ENCODE measurements at regions not wholly inside any gene's neighbourhood (a gene's known extent, or its start where the extent isn't known, plus 50 kb on each side); places are given as distances from the start of the nearest gene placed in this dataset.
"Not testable (repeated sequence)": the region's sequence is repeated elsewhere in the genome, so short reads cannot be mapped to it uniquely, and the experiment has no call there.

DNA sequence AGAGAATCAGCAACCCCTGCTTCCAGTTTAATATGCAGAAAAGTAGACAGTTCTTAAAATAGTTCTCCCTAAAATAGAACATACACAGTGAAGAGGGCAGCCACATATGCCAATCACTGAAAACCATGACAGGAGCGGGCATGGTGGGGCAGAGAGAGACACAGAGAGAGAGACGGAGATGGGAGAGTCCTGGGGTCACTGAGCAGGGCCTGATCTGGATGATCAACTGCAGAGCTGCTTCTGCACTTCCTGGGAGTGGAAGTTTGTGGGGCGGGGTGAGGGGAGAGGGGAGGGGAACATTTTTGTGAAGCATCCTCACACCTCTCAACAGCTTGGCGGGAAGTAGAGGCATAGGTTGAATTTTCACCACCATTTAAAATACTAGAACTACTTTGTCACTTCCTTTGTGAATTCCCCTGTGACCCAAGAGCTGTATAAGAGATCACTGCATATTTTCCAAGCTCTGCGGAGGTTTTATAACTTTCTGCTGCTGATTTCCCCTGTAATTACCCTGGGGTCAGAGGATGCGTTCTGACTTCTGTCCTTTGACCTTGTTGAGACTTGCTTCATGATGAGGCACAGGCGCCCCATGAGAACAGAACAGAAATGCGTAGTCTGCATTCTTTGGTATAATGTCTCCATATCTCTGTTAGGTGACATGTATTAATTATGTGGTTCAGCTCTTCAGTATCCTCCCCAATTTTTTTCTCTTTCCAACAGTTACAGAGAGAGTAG, 419.4 kb downstream of the BRD1 start:
- no peak for DNase-seq (ENCODE audit: extremely low read depth in 1 of 2, low read depth in 1 of 2)

DNA sequence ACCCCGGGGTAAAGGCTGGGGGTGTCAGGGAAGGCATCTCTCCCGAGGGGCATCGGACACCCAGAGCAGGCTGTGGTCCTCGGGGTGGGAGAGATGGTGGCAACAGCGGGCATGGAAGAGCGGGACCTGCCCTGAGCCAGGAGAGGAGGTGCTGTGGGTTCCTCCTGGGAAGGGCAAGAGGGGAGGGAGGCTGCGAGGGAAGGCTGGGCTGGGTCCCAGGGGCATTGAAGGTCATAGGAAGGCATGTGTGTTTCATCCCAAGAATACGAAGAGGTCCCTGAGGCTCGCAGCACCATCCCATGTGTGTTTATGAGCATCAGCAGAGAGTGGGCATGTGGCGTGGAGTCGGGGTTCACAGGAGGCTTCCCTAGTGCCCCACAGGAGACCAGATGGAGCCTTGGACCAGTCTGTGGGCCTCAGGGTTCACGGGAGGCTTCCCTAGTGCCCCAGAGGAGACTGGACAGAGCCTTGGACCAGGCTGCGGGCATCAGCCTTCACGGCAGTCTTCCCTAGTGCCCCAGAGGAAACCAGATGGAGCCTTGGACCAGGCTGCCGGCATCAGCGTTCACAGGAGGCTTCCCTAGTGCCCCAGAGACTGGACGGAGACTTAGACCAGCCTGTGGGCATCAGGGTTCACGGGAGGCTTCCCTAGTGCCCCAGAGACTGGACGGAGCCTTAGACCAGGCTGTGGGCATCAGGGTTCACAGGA, 420.6 kb downstream of the BRD1 start:
- no peak for DNase-seq (ENCODE audit: extremely low read depth in 1 of 2, low read depth in 1 of 2)

DNA sequence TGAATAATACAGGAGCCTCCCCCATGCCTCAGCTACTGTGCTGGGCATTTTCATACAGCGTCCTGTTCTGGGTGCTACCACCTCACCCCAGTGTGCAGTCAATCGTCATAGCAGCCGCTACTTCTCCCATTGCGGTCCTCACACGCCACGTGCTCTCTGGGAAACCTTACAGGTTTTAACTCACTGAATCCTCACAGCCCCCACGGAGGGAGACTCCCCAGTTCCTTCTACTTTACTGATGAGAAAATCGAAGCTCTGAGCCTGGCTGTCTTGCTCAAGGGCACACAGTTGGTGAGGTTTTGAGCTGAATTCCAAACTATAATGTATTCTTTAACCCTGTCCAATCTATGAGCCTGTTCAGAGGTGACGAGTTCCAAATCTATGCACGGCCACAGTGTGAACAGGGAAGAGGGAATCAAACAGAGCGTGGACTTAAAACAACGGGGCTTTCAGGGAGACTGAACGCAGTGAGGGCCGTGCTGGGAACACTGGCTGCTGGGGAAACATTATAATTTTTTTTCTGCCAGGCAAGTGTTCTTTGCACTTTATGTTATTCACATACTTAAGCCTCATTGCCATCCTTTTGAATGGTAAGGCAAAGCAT, 421.5 kb downstream of the BRD1 start:
- DNase-seq (ENCODE audit: extremely low read depth in 1 of 2, low read depth in 1 of 2) = no peak

DNA sequence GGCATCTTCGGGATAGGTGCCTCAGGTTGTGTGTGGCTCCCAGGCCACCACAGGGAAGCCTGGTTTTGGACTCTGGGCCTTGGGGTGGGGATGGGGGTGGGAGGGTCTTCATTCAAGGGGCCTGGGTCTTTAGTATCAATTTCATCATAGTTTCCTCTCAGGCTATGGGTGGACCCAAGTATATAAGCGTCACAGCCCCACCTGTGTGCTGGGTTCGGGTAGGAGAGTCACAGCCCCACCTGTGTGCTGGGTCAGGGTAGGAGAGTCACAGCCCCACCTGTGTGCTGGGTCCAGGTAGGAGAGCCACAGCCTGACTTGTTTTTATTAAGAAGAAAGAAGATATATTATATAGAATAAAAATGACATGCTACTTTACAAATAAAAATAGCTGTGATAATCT, 422.1 kb downstream of the BRD1 start:
- DNase-seq (ENCODE audit: extremely low read depth in 1 of 2, low read depth in 1 of 2) = no peak

DNA sequence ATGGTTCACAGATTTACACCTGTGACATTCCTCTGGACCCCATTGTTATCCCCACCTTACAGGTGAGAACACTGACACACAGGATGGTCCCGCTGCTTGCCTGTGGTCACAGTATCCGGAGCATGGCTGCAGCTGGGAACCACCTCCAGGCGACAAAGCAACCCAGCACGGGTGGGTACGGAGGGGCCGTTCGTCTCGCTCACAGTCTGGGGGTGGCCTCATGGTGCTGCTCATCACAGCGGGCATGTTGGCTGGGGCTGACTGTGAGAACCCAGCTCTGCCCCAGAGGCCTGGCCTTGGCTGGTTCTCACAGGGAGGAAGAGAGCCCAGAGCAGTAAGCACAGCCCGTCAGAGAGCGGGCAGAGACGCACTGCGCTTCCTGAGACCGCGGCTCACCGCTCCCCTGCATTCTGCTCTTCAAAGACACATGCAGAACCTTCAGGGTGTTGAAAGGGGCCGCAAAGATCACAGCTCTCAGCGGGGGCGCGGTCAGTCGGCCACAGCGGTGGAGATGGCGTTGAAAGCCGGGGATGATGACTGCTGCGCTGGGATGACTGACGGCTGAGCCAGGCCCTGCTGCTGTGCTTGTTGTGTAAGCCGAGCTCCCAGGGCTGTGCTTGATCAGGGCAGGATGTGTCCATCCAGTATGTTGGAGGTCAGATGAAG, 423.0 kb downstream of the BRD1 start:
- no peak for DNase-seq (ENCODE audit: extremely low read depth in 1 of 2, low read depth in 1 of 2)

DNA sequence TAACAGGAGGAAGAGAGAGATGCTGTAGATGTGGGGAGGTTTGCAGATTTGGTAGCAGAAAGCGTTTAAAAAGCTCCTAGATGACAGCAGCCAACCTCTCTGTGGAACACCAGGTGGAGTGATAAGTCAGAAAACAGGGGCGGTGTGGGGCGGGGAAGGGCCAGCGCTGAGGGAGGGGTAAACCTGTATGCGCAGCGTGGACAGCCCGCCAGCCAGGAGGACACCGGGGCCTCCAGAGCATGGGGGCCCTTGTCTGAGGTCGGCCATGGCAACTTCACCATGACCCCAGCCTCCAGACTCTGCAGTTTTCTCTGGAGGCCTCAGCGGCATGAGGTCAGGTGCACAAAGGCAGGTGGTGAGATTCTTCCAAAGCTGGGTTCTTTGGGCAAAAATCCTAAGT, 423.7 kb downstream of the BRD1 start:
- no peak for DNase-seq (ENCODE audit: extremely low read depth in 1 of 2, low read depth in 1 of 2)

DNA sequence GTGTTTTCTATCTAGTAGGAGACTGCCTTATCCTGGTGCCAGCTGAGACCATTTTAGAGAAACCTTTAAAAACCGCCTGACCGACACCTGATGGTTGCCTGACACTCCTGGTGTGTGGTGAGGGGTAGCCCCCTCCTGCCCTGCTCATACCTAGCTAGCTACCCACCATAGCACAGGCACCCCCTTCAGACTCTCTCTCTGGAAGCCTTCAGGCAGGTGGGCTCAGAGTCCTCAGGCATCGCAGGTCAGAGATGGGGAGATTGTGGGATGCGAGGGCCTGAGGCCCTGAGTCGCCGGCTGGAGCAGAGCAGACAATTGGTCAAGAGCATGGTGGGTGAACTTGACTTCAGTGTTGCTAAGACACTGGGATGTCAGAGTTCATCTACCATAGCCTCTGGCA, 424.6 kb downstream of the BRD1 start:
- DNase-seq (ENCODE audit: extremely low read depth in 1 of 2, low read depth in 1 of 2) = no peak

DNA sequence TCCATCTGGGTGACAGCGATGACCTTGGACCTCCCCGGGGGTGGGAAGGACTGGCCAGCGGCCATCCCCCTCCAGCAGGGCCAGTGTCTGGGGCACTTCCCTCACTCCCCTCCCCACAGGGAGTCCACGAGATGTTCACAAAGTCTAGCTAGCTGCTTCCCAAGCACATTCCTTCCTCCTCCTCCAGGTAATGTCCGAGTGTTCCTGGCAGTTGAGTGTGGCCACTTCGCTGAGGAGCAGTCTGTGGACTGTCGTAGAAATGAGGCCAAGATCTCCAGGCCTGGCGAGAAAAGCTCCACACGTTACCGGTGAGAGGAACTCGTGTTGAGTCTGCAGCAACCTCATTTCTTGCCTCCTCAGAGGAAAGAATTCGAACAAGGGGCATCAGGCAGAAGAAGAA, 425.5 kb downstream of the BRD1 start:
- no peak for DNase-seq (ENCODE audit: extremely low read depth in 1 of 2, low read depth in 1 of 2)

DNA sequence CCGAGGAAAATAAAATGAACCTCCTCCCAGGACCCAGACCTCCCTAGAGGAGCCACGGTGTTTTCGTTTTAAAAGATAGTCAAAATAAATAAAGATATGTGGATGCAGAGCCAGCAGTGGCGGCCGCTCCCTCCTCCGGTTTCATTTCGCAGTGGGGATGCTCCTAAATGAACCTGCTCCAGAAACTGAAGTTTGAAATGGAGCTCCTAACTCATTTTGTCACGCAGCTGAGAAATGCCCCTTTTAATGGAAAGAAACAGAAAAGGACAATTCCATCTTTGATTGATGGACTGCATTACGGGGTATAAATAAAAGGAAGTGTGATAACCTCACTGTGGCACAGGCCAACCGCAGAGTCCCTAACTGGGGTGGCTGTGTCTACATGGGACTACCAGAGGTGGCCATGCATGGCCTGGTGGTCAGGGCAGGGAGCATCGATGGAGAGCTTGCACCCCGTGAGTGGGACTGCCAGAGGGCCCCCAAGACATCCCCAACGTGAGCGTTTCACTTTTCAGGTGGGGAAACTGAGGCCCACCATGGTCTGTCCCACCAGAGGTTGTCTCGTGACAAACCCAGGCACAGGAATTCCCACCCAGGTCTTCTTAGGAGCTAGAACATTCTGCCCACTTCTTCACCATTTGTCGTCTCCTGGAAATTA, 426.6 kb downstream of the BRD1 start:
- no peak for DNase-seq (ENCODE audit: extremely low read depth in 1 of 2, low read depth in 1 of 2)

DNA sequence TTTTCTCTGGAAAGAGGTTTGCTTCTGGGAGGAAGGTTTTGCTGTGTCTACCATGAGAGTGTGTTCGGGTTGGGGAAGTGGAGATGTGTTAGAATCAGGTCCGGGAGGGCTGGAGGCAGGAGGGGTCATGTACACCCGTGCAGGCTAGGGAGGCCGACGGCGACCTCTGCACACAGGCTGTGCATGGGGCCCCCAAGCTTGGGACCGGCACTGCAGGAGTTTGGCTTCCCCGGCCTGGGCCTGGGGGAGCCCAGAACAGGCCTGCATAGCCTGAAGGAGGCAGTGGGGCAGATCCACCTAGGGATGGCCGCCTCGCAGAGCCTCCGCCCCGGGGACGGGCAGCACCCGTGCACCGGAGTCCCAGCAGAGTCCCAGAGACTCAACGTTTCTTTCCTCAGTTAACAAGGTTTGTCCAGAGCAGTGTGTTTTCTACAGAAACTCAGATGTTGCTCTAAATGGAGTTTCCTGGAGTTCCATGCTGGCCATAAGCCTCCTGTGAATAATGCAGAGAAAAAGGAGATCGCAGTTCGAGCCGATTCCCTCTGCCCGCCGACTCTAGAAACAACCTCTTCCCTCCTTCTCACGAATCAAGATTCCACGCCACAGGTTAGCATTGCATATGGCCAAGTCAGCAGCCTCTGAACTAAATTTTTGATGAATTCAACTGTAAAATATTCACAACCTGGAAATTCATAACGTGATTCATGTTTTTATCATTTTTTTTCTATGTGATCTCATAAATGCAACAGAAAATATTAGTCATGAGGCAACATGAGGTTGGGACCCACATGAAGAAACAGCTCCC, 427.3 kb downstream of the BRD1 start:
- DNase-seq (ENCODE audit: extremely low read depth in 1 of 2, low read depth in 1 of 2) = no peak

DNA sequence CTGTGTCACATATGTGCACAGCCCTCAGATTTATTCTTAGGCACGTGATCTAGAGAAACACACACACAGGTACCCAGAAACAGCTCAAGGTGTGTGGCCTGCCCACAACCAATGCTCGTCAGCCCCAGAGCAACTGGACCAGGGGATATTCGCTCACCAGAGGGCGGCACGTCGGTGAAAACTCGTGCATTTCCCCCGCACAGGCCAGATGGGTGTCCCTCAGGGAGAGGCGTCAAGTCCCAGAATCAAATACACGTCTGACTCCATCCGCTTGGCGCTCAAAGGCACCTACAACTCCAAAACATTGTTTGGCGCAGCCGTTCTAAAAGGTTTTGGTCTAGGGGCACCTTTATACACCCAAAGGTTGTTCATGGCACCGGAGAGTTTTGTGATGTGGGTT, 429.0 kb downstream of the BRD1 start:
- no peak for DNase-seq (ENCODE audit: extremely low read depth in 1 of 2, low read depth in 1 of 2)

DNA sequence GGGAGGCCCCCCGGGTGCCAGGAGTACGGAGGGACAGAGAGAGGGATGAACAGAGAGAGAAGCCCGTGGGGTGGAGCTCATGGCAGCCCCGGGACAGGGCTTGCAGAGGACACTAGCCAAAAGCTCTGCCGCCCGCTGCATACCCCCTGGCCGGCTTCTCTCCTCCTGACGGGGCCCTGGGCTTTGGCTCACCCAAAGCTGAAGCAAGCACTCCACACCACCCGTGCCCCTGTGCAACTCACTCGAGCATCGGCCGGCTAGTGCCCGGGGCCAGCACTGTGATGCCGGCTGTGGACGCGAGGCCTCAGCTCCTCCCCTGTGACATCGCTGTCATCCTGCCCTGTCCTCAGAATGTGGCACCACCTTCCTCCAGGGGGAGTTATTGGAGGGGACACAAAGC, 429.6 kb downstream of the BRD1 start:
- no peak for DNase-seq (ENCODE audit: extremely low read depth in 1 of 2, low read depth in 1 of 2)

DNA sequence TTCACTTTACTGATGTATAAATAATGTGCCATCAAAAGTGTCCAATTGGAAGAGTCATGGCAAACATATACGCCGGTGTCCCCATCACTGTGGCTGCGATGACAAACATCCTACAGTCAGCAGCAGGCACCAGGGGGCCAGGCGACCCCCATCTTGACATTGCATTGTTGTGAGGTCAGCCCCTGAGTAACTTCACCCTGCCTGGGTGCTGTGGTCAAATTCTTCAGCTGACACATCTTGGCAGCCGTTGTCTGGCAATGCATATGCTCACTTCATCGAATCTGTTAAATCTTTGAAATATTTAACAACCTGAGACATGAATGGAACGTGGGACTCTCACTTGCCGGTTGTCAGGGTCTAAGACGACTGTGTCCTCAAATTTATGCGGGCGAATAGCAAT, 430.9 kb downstream of the BRD1 start:
- DNase-seq (ENCODE audit: extremely low read depth in 1 of 2, low read depth in 1 of 2) = no peak

DNA sequence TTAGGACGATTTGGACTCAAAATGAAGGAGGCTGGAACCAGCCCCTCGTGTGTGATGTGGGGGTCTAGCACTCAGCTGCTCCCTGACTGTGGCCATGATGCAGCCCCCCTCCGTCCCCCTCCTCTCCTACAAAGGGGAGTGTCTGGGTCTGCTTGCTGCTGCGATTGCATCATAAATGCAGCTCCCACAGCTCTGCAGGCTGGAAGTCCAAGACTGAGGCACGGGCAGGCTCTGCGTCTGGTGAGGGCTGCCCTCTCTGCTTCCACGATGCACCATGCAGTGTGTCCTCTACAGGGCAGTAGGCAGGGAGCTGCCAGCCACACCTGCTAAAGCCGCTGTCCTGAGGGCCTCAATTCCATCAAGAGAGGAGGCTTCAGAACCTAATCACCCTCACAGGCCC, 432.1 kb downstream of the BRD1 start:
- no peak for DNase-seq (ENCODE audit: extremely low read depth in 1 of 2, low read depth in 1 of 2)

DNA sequence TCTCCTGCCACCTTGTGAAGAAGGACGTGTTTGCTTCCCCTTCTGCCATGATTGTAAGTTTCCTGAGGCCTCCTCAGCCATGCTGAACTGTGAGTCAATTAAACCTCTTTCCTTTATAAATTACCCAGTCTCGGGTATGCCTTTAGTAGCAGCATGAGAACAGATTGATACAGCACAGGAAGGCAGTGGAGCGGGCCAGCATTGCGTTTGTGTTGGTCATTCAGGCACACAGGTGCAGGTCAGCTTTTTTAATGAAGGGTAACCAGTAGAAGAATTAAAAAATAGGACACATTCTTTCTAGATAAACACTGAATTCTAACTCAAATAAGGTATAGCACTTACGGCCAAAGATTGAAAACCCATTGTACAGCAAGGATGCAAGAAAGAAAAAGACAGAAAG, 432.6 kb downstream of the BRD1 start:
- not testable (repeated sequence) for DNase-seq (ENCODE audit: extremely low read depth in 1 of 2, low read depth in 1 of 2)

DNA sequence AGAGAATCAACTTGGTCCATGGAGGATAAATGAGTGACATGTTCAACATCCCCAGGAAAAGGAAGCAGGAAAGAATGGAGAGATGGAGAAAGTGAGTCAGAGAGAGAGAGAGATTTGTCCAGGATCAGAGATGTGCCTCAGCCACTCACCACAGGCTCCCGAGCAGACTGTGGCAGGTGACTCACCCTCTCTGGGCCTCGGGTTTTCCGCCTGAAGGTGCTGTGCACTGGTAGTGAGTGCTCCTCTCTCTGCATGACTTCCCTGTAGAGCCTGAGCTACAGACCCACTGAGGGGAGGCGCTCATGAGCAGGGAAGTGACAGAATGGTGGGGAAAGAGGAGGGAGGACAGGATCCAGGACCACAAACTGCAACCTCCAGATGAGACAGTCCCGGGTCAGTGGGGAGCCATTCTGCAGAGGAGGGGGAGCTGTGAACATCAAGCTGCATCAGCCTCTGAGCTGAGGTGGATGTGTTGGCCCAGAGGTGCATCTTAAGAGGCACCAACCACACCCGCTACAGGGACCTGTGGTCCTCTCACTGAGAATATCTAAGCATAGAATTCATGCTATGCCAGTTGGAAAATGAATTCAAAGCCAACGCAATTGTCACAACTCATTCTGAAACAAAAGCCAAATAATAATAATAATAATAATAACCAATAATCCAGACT, 433.4 kb downstream of the BRD1 start:
- DNase-seq (ENCODE audit: extremely low read depth in 1 of 2, low read depth in 1 of 2) = no peak

DNA sequence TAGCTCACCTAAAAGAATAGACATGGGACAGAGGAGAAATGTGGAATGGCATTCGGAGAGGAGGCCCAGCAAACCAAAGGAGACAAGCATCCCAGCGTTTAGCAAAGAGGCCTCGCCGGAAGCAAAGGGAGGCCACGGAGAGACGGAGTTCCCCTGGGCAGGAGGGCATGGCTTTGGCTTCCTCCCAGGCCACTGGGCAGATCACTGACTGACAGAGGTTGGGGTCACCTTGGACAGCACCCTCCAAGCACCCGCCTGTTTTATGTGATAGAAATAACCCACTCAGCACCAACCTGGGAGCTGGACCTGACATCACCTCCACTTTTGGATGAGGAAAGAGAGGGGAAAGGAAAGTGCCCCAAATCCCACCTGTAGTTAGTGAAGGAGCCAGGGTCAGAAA, 434.1 kb downstream of the BRD1 start:
- no peak for DNase-seq (ENCODE audit: extremely low read depth in 1 of 2, low read depth in 1 of 2)

DNA sequence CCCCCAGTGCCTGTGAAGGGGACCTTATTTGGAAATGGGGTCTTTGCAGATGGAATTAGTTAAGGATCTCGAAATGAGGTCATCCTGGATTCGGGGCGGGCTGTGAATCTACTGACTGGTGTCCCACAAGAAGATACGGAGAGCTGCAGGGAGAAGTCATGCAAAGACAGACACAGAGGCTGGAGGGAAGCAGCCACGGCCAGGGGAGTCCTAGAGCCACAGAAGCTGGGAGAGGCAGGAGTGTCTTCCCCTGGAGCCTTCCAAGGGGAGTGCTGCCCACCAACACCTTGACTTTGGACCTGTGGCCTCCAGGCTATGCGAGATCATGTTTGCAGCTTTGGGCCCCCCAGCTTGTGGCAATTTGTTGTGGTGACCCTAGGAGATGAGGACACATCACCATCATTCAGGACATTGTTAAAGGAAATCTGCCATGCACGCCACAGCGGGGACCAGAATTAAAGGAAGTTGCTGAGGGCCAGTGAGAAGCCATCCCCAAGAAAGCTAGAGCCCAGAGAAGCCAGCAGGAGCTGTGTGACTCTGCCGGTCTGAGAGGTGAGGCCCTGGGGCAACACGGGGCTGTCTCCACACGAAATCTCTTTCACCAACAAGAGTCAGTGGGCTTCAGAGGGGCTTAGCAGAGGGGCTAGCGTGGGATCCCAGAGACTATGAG, 434.7 kb downstream of the BRD1 start:
- DNase-seq (ENCODE audit: extremely low read depth in 1 of 2, low read depth in 1 of 2) = no peak

DNA sequence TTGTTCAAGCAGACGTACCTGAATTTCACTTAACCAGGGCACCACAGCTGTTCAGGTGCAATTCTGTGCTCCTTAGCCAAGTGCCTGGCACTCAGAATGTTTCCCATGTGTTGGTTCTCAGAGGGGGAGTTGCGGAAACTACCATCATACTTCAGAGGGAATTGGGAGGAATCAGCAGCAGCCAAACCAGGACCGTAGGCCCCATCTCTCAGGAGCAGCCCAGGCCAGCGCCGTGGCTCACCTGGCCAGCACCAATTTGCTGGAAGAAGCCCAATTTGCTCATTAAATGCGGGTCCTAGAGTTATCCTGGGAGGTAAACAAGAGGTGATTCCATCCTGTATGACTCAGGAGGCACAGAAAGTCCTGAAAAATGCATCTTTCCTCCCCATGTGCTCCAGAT, 435.4 kb downstream of the BRD1 start:
- no peak for DNase-seq (ENCODE audit: extremely low read depth in 1 of 2, low read depth in 1 of 2)
